SU-DHL-6 (cell line): ENCODE measurements at regions not wholly inside any gene's neighbourhood (a gene's known extent, or its start where the extent isn't known, plus 50 kb on each side); places are given as distances from the start of the nearest gene placed in this dataset.

ENCODE experiments used
- H2AFZ ChIP-seq: fragments of 200-600 bp; sonication (generic); 2 replicates; pipeline ENCODE4 v1.6.1; 2014; ENCODE audit warnings: low read depth, mild to moderate bottlenecking, moderate library complexity, mixed read lengths, antibody characterized with exemption, low read length; ENCODE audit not compliant: severe bottlenecking
- H3F3A ChIP-seq: fragments of 200-600 bp; shearing (Covaris generic); 2 replicates; pipeline ENCODE4 v1.6.0; 2016; ENCODE audit warnings: antibody characterized with exemption, mild to moderate bottlenecking; ENCODE audit not compliant: insufficient read depth
- H3K27ac ChIP-seq: fragments of 200-600 bp; sonication (generic); 2 replicates; pipeline ENCODE4 v1.5.1; 2016; ENCODE audit warnings: low read depth, mild to moderate bottlenecking, low read length, moderate library complexity, mixed read lengths
- H3K27me3 ChIP-seq: fragments of 200-600 bp; sonication (generic), shearing (Covaris generic); 2 replicates; pipeline ENCODE4 v1.6.0; 2014; ENCODE audit warnings: mild to moderate bottlenecking, low read length
- H3K36me3 ChIP-seq: fragments of 200-600 bp; sonication (generic); 2 replicates; pipeline ENCODE4 v1.6.1; 2014; ENCODE audit warnings: mild to moderate bottlenecking, low read length, mixed read lengths
- H3K4me2 ChIP-seq: fragments of 300-600, 200-600 bp; shearing (Covaris generic), sonication (generic); 2 replicates; pipeline ENCODE4 v1.6.0; 2014; ENCODE audit warnings: low read length, low read depth, mild to moderate bottlenecking; ENCODE audit not compliant: poor library complexity, severe bottlenecking
- H3K4me3 ChIP-seq: fragments of 200-600 bp; sonication (generic); 2 replicates; pipeline ENCODE4 v1.5.1; 2014; ENCODE audit warnings: antibody characterized with exemption, low read length, mild to moderate bottlenecking, mixed read lengths; ENCODE audit not compliant: insufficient read depth, poor library complexity, severe bottlenecking
- H3K79me2 ChIP-seq: fragments of 200-600 bp; sonication (generic); 2 replicates; pipeline ENCODE4 v1.6.1; 2014; ENCODE audit warnings: mild to moderate bottlenecking, low read length, moderate library complexity; ENCODE audit not compliant: insufficient read depth
- H3K9ac ChIP-seq: fragments of 200-600 bp; sonication (generic); 2 replicates; pipeline ENCODE4 v1.7.0; 2014; ENCODE audit warnings: mild to moderate bottlenecking, low read length
- H3K9me2 ChIP-seq: fragments of 200-600 bp; sonication (generic); replicated peaks from 2 replicates; pipeline ENCODE4 v1.6.1; 2014; ENCODE audit warnings: low read length; ENCODE audit not compliant: insufficient read depth
- H3K9me3 ChIP-seq: fragments of 200-600 bp; sonication (generic); 2 replicates; pipeline ENCODE4 v1.6.1; 2014; ENCODE audit warnings: low read length, mixed read lengths; ENCODE audit not compliant: insufficient read depth
- H4K20me1 ChIP-seq: fragments of 200-600 bp; sonication (generic); 2 replicates; pipeline ENCODE4 v1.6.1; 2014; ENCODE audit warnings: low read depth, mild to moderate bottlenecking, antibody characterized with exemption, low read length, moderate library complexity, mixed read lengths
- EZH2phosphoT487 ChIP-seq: fragments of 200-600 bp; sonication (generic), shearing (Covaris generic); conservative IDR thresholded peaks from 2 replicates; pipeline ENCODE4 v1.6.1; 2018; ENCODE audit warnings: mild to moderate bottlenecking, antibody characterized with exemption, low read length, moderate library complexity, mixed read lengths
- TF ChIP-seq, protein P1 (sequence below): fragments of 200-600 bp; sonication (generic); IDR thresholded peaks from one replicate; pipeline ENCODE4 v1.5.1; 2017; ENCODE audit warnings: antibody characterized with exemption, mild to moderate bottlenecking, low read length, moderate library complexity; ENCODE audit not compliant: insufficient read depth, poor library complexity, severe bottlenecking

DNA sequence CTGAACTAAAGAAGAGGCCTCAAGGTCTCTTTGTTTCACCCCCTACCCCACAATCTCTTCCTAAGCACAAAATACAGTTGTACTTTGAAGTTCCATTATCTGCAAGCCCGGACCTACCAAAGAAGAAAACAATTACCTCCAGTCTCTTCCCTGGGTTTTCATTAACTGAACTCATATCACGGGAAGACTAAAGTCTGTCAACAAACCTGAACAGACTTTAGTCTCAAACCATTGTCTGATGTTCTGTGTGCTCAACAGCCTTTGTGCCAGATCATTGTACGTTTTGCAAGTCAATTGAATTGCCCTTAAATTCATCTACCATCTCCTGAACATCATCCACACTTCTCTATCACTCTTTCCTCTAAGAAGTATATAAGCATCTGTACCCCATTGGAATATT is 1021.9 kb upstream of the CDH2 start:
- Histone ChIP-seq H3K9me3 (no peaks in the 10 kb centered on the region; the same call in 1 of the 2 replicates), H3F3A (no peaks in the 10 kb centered on the region), H3K4me2 (no peak overlapping the region), H3K9ac (no peak overlapping the region), H3K79me2 (no peaks in the 10 kb centered on the region), H3K4me3 (no peak overlapping the region), H2AFZ (no peak overlapping the region), H3K27me3 (no peaks in the 10 kb centered on the region), H3K9me2 (no peaks in the 10 kb centered on the region), H3K36me3 (no peaks in the 10 kb centered on the region), H3K27ac (no peak overlapping the region), H4K20me1 (no peaks in the 10 kb centered on the region)
- TF ChIP-seq EZH2phosphoT487 = no peak

DNA sequence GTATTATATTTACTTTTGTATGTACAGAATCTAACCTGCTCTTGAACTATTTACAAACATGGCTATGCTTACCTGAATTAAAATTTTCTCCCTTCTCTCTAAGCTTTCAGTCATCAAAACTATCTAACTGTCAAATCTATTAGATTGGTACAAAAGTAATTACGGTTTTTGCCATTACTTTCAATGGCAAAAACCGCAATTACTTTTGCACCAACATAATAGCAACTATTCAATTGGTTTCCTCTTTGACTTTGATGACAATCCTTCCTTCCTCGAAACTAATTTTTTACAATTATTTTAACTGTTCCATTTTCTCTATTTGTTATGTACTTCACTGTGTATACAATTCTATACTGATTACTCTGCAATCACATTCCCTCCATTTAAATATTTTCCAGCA is 1019.4 kb upstream of the CDH2 start:
- Histone ChIP-seq H2AFZ (no peak overlapping the region), H3K4me2 (no peak overlapping the region), H3K9me2 (no peaks in the 10 kb centered on the region), H3K9me3 (no peaks in the 10 kb centered on the region), H3K4me3 (no peak overlapping the region), H3K27me3 (no peaks in the 10 kb centered on the region), H3K27ac (no peak overlapping the region), H3F3A (no peaks in the 10 kb centered on the region), H3K79me2 (no peaks in the 10 kb centered on the region), H3K36me3 (no peaks in the 10 kb centered on the region), H4K20me1 (no peaks in the 10 kb centered on the region), H3K9ac (no peak overlapping the region)
- TF ChIP-seq EZH2phosphoT487 = no peak
- TF ChIP-seq, protein P1, sequence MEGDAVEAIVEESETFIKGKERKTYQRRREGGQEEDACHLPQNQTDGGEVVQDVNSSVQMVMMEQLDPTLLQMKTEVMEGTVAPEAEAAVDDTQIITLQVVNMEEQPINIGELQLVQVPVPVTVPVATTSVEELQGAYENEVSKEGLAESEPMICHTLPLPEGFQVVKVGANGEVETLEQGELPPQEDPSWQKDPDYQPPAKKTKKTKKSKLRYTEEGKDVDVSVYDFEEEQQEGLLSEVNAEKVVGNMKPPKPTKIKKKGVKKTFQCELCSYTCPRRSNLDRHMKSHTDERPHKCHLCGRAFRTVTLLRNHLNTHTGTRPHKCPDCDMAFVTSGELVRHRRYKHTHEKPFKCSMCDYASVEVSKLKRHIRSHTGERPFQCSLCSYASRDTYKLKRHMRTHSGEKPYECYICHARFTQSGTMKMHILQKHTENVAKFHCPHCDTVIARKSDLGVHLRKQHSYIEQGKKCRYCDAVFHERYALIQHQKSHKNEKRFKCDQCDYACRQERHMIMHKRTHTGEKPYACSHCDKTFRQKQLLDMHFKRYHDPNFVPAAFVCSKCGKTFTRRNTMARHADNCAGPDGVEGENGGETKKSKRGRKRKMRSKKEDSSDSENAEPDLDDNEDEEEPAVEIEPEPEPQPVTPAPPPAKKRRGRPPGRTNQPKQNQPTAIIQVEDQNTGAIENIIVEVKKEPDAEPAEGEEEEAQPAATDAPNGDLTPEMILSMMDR = no peak

DNA sequence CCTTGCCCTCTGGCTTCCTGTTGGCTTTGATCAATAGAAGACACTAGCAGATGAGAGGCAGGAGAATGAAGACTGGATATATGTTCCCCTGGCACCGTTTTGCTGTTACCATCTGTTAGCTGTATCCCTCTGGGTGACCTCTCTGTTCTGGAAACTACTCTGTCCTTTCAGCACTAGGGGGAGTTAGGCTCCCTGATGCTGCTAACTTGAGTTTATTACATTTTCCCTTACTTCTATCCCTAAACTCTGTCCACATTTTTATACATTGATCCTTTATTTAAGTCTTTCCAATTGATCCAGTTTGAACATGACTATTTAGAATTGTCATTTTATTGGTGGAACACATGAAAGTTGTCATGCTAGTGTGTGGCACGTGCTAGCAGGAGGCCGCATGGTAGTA is 1014.3 kb upstream of the CDH2 start:
- Histone ChIP-seq H3K36me3 (no peaks in the 10 kb centered on the region), H3K4me3 (no peak overlapping the region), H3K27ac (no peak overlapping the region), H3K4me2 (no peak overlapping the region), H2AFZ (no peak overlapping the region), H3K27me3 (no peaks in the 10 kb centered on the region), H4K20me1 (no peaks in the 10 kb centered on the region), H3F3A (no peaks in the 10 kb centered on the region), H3K9ac (no peak overlapping the region), H3K9me3 (no peaks in the 10 kb centered on the region), H3K79me2 (no peaks in the 10 kb centered on the region), H3K9me2 (no peaks in the 10 kb centered on the region)
- TF ChIP-seq, protein P1 = no peak
- TF ChIP-seq EZH2phosphoT487 = no peak

DNA sequence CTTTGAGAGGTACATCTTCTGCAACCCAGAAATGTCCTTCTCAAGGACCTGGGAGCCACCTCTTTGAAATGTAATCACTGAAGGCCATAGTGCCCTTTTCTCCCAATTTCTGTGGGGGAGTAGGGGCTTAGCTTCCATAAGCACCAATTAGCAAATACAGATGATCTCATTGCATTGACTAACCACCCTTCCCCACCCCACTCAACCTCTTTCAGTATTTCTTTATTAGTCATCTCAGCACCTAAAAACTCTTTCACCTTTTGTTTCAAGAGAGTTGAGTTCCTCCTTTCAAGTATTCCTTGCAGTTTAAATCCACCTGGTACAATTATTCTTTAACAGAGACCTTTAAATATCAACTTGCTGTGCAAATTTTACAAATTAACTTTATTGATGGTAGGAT is 1011.8 kb upstream of the CDH2 start:
- no peak overlapping the region for H3K4me3 ChIP-seq
- H3K79me2 ChIP-seq = no peaks in the 10 kb centered on the region
- TF ChIP-seq EZH2phosphoT487 = no peak
- TF ChIP-seq, protein P1 = no peak
- no peaks in the 10 kb centered on the region for H3F3A ChIP-seq
- no peaks in the 10 kb centered on the region for H3K27me3 ChIP-seq
- H4K20me1 ChIP-seq = no peaks in the 10 kb centered on the region
- no peak overlapping the region for H2AFZ ChIP-seq
- H3K9me2 ChIP-seq = no peaks in the 10 kb centered on the region
- no peak overlapping the region for H3K9ac ChIP-seq
- no peak overlapping the region for H3K27ac ChIP-seq
- no peaks in the 10 kb centered on the region for H3K9me3 ChIP-seq
- H3K4me2 ChIP-seq = no peak overlapping the region
- no peaks in the 10 kb centered on the region for H3K36me3 ChIP-seq
